Sigmoid colon (tissue), 4 donors: ENCODE measurements at regions not wholly inside any gene's neighbourhood (a gene's known extent, or its start where the extent isn't known, plus 50 kb on each side); places are given as distances from the start of the nearest gene placed in this dataset.

Experiments used
- EP300 ChIP-seq, 4 donors: sonication (generic); formaldehyde crosslinking; IDR thresholded peaks; one replicate each; pipeline ENCODE4 v1.6.1; 2017; ENCODE audit warnings: antibody characterized with exemption in 4 of 4
- POLR2A ChIP-seq, 2 donors: fragments of 450-650 bp; IDR thresholded peaks; one replicate each; pipeline ENCODE4 v1.6.1; 2016; ENCODE audit warnings: antibody characterized with exemption in 2 of 2, mild to moderate bottlenecking in 2 of 2, moderate library complexity in 2 of 2
- POLR2AphosphoS5 ChIP-seq, 4 donors: sonication (generic); formaldehyde crosslinking; IDR thresholded peaks; one replicate each; pipeline ENCODE4 v1.6.1; 2017; ENCODE audit warnings: antibody characterized with exemption in 4 of 4
- TF ChIP-seq, protein P1 (sequence below), 4 experiments: fragments of 450-650 bp in 3 of 4; fragments of 200-600 bp in 1 of 4; IDR thresholded peaks; one replicate each; pipeline ENCODE4 v1.5.1; 2016 to 2019; ENCODE audit warnings: antibody characterized with exemption in 4 of 4, mild to moderate bottlenecking in 3 of 4, moderate library complexity in 2 of 4

DNA sequence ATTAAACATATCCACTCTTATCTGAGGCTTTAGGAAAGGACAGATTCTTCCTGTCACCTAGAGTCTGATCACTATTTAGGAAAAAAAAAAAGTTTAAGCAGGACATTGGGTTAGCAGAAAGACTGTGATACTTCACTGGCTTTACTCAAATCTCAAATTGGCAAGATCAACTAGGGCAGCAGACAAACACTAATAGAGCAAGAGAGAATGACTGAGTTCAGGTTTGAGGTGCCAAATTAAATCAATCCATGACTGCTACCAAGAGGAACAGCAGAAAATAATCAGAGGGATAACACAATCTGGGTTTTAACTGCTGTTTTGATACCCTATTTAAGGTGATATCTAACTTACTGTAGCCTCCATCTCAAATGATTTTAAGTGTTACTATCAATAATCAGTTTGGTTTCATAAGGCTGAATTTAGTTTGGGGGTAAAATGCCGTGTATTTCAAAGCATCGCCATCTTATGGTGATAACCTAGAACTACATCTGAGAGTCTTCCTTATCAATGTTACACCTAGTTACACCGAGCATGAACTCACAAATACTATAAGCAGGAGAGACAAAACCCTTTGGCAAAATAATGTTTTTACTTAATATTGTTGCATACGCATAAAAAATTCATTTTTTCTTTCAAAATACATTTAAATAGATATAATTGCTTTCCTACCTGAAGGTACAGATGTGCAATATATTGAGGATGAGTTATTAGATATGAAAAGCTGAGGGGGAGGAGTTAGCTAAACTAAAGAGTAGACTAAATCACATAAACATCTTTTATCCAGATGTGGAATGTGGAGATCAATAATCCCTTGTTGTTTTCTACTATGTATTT lies 286.4 kb upstream of the CDH12 start:
- TF ChIP-seq, protein P1, sequence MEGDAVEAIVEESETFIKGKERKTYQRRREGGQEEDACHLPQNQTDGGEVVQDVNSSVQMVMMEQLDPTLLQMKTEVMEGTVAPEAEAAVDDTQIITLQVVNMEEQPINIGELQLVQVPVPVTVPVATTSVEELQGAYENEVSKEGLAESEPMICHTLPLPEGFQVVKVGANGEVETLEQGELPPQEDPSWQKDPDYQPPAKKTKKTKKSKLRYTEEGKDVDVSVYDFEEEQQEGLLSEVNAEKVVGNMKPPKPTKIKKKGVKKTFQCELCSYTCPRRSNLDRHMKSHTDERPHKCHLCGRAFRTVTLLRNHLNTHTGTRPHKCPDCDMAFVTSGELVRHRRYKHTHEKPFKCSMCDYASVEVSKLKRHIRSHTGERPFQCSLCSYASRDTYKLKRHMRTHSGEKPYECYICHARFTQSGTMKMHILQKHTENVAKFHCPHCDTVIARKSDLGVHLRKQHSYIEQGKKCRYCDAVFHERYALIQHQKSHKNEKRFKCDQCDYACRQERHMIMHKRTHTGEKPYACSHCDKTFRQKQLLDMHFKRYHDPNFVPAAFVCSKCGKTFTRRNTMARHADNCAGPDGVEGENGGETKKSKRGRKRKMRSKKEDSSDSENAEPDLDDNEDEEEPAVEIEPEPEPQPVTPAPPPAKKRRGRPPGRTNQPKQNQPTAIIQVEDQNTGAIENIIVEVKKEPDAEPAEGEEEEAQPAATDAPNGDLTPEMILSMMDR (IDR thresholded peaks at IDR 0.05): no peak
- no peak for TF ChIP-seq POLR2AphosphoS5 (IDR thresholded peaks at IDR 0.05)
- no peak for TF ChIP-seq EP300 (IDR thresholded peaks at IDR 0.05)
- no peak for TF ChIP-seq POLR2A (IDR thresholded peaks at IDR 0.05)
